NCI-H524 (cell line): ENCODE measurements at regions not wholly inside any gene's neighbourhood (a gene's known extent, or its start where the extent isn't known, plus 50 kb on each side); places are given as distances from the start of the nearest gene placed in this dataset.
A peak's percentile ranks its signal among the peaks of the same experiment; 100 is the strongest.

Experiments
- DNase-seq, 2 experiments: peaks; one replicate each; lab custom pipeline; 2025; lab: John Stamatoyannopoulos, UW

GRCh38 chr10:125397608-125398007 is 237.2 kb upstream of the CTBP2 start:
- DNase-seq: no peak

GRCh38 chr10:125396676-125397075 is 236.3 kb upstream of the CTBP2 start:
- no peak for DNase-seq

GRCh38 chr10:125392609-125393008 is 232.2 kb upstream of the CTBP2 start:
- DNase-seq: no peak

- no peak for DNase-seq
Measured at GRCh38 chr10:125392154-125392553, 231.8 kb upstream of the CTBP2 start.

- no peak for DNase-seq
Measured at GRCh38 chr10:125389648-125390047, 229.3 kb upstream of the CTBP2 start.

GRCh38 chr10:125379592-125379991 is 219.2 kb upstream of the CTBP2 start:
- DNase-seq: no peak

GRCh38 chr10:125377368-125377767 is 217.0 kb upstream of the CTBP2 start:
- no peak for DNase-seq

GRCh38 chr10:125375210-125375609 is 214.8 kb upstream of the CTBP2 start:
- peak in 1 of 2 experiments; percentile 1 for DNase-seq

GRCh38 chr10:125373546-125373945 is 213.2 kb upstream of the CTBP2 start:
- no peak for DNase-seq

- DNase-seq: no peak
Measured at GRCh38 chr10:125370578-125370977, 210.2 kb upstream of the CTBP2 start.

GRCh38 chr10:125369382-125370326 is 209.3 kb upstream of the CTBP2 start:
- DNase-seq: no peak

GRCh38 chr10:125368146-125368545 is 207.8 kb upstream of the CTBP2 start:
- no peak for DNase-seq

- DNase-seq: no peak
Measured at GRCh38 chr10:125363791-125364190, 203.4 kb upstream of the CTBP2 start.

- no peak for DNase-seq
Measured at GRCh38 chr10:125362950-125363349, 202.6 kb upstream of the CTBP2 start.

- no peak for DNase-seq
Measured at GRCh38 chr10:125359401-125359800, 199.0 kb upstream of the CTBP2 start.

- no peak for DNase-seq
Measured at GRCh38 chr10:125355657-125356056, 195.3 kb upstream of the CTBP2 start.

- DNase-seq: no peak
Measured at GRCh38 chr10:125350519-125350918, 190.2 kb upstream of the CTBP2 start.

- no peak for DNase-seq
Measured at GRCh38 chr10:125348536-125348935, 188.2 kb upstream of the CTBP2 start.

GRCh38 chr10:125344573-125345171 is 184.3 kb upstream of the CTBP2 start:
- no peak for DNase-seq

- no peak for DNase-seq
Measured at GRCh38 chr10:125343983-125344382, 183.6 kb upstream of the CTBP2 start.

- no peak for DNase-seq
Measured at GRCh38 chr10:125343118-125343925, 183.0 kb upstream of the CTBP2 start.

GRCh38 chr10:125341611-125342010 is 181.2 kb upstream of the CTBP2 start:
- no peak for DNase-seq

- DNase-seq: no peak
Measured at GRCh38 chr10:125340903-125341302, 180.5 kb upstream of the CTBP2 start.
